Peyer's patch (tissue), 4 donors: ENCODE measurements at regions not wholly inside any gene's neighbourhood (a gene's known extent, or its start where the extent isn't known, plus 50 kb on each side); places are given as distances from the start of the nearest gene placed in this dataset.

Experiments used
- CTCF ChIP-seq, 6 experiments: fragments of 450-650 bp in 4 of 6; fragments of 200-600 bp in 2 of 6; sonication (generic) in 1 of 6; IDR thresholded peaks; one replicate each; pipeline ENCODE4 v1.5.1; 2017 to 2019; ENCODE audit warnings: antibody characterized with exemption in 6 of 6, mild to moderate bottlenecking in 3 of 6, moderate library complexity in 1 of 6
- POLR2A ChIP-seq, 2 donors: fragments of 450-650 bp; IDR thresholded peaks; one replicate each; pipeline ENCODE4 v1.5.1; 2017; ENCODE audit warnings: antibody characterized with exemption in 2 of 2, mild to moderate bottlenecking in 2 of 2, moderate library complexity in 2 of 2

GRCh38 chr21:29465546-29465945 lies 166.8 kb downstream of the BACH1 start:
- no peak for TF ChIP-seq POLR2A (IDR thresholded peaks at IDR 0.05)
- TF ChIP-seq CTCF (IDR thresholded peaks at IDR 0.05) = no peak
